Thymus (tissue), 11 donors: ENCODE measurements at regions not wholly inside any gene's neighbourhood (a gene's known extent, or its start where the extent isn't known, plus 50 kb on each side); places are given as distances from the start of the nearest gene placed in this dataset.

Experiments
- DNase-seq, 9 donors: peaks; one replicate each; pipeline ENCODE4 v3.0.0-alpha.2; 2013; ENCODE audit warnings: low spot score in 9 of 9, low read depth in 6 of 9, missing footprints in 1 of 9
- H3K27ac ChIP-seq, 2 donors: one replicate each; pipeline ENCODE4 v1.5.1; 2013; ENCODE audit warnings: control low read depth in 1 of 2, low read depth in 1 of 2, low read length in 1 of 2, mild to moderate bottlenecking in 1 of 2, moderate library complexity in 1 of 2
- H3K27me3 ChIP-seq, 2 donors: one replicate each; pipeline ENCODE4 v1.5.1; 2013; ENCODE audit warnings: low read length in 1 of 2; ENCODE audit not compliant: control insufficient read depth in 2 of 2, insufficient read depth in 1 of 2
- H3K36me3 ChIP-seq, 2 donors: one replicate each; pipeline ENCODE4 v1.5.1; 2013; ENCODE audit warnings: low read length in 1 of 2, mild to moderate bottlenecking in 1 of 2, moderate library complexity in 1 of 2; ENCODE audit not compliant: control insufficient read depth in 2 of 2, insufficient read depth in 2 of 2
- H3K4me1 ChIP-seq, 2 donors: one replicate each; pipeline ENCODE4 v1.5.1; 2013; ENCODE audit warnings: low read length in 2 of 2; ENCODE audit not compliant: control insufficient read depth in 2 of 2, insufficient read depth in 2 of 2
- H3K4me3 ChIP-seq, 2 donors: one replicate each; pipeline ENCODE4 v1.5.1; 2013; ENCODE audit warnings: low read length in 2 of 2, control low read depth in 1 of 2, mild to moderate bottlenecking in 1 of 2
- H3K9me3 ChIP-seq, 2 donors: one replicate each; pipeline ENCODE4 v1.5.1; 2013; ENCODE audit warnings: low read length in 1 of 2, mild to moderate bottlenecking in 1 of 2; ENCODE audit not compliant: control insufficient read depth in 2 of 2, insufficient read depth in 1 of 2
- WGBS: extraction: QIAGEN DNeasy Blood & Tissue Kit; methylation state at CpG from one replicate; pipeline ENCODE4 v1.1.7; 2013; 5-methylcytosine and 5-hydroxymethylcytosine counted together
- donor health status: healthy.

- DNase-seq = no peak
- Histone ChIP-seq H3K4me1 (peaks cover 2 to 19% of the 10 kb centered on the region in 2 donors), H3K4me3 (no peak overlapping the region), H3K36me3 (no peaks in the 10 kb centered on the region), H3K9me3 (peaks cover 0 to 1% of the 10 kb centered on the region in 2 donors), H3K27ac (no peak overlapping the region), H3K27me3 (no peaks in the 10 kb centered on the region)
- whole genome bisulfite sequencing = over 99% methylated on average over 7 of the region's 7 CpGs
Observed at GRCh38 chr6:110040716-110041115, 62.6 kb downstream of the GPR6 start.

DNA sequence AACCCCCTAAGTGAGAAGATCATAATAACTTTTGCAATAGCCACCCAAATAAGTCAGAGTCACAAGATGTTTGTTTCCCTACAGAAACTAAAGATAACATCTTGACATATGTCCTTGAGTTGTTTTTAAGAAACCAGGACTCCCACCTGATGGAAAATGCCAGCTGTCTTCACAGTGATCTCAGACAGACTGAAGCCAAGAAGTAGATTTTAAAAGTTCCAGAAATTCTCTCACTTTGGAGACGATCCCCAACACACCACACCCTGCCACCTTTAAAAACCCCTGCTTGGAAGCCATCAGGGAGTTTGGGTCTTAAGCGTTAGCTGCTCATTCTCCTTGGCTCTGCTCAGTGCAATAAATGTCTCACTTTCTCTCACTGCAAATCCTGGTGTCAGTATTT lies 63.0 kb downstream of the GPR6 start:
- Histone ChIP-seq H3K36me3 (no peaks in the 10 kb centered on the region), H3K27ac (no peak overlapping the region), H3K4me1 (peaks cover 2 to 19% of the 10 kb centered on the region in 2 donors), H3K4me3 (no peak overlapping the region), H3K27me3 (no peaks in the 10 kb centered on the region), H3K9me3 (peaks cover 0 to 3% of the 10 kb centered on the region in 2 donors)
- no peak for DNase-seq
- WGBS = 92% methylated on average over 2 of the region's 2 CpGs

GRCh38 chr6:110041830-110042229 lies 63.7 kb downstream of the GPR6 start:
- Histone ChIP-seq H3K27me3 (no peaks in the 10 kb centered on the region), H3K4me3 (no peak overlapping the region), H3K9me3 (peaks cover 0 to 3% of the 10 kb centered on the region in 2 donors), H3K4me1 (peaks cover 2 to 19% of the 10 kb centered on the region in 2 donors), H3K27ac (no peak overlapping the region), H3K36me3 (no peaks in the 10 kb centered on the region)
- no peak for DNase-seq
- WGBS = 96% methylated on average over 5 of the region's 5 CpGs

GRCh38 chr6:110042670-110043296 lies 64.7 kb downstream of the GPR6 start:
- DNase-seq = no peak
- Histone ChIP-seq H3K4me1 (peaks cover 2 to 19% of the 10 kb centered on the region in 2 donors), H3K27me3 (no peaks in the 10 kb centered on the region), H3K9me3 (peaks cover 0 to 3% of the 10 kb centered on the region in 2 donors), H3K4me3 (no peak overlapping the region), H3K27ac (no peak overlapping the region), H3K36me3 (no peaks in the 10 kb centered on the region)
- 98% methylated on average over 9 of the region's 9 CpGs for WGBS

- no peak for DNase-seq
- Histone ChIP-seq H3K27ac (no peak overlapping the region), H3K4me1 (peaks cover 2 to 19% of the 10 kb centered on the region in 2 donors), H3K36me3 (no peaks in the 10 kb centered on the region), H3K9me3 (peaks cover 0 to 3% of the 10 kb centered on the region in 2 donors), H3K4me3 (no peak overlapping the region), H3K27me3 (no peaks in the 10 kb centered on the region)
- WGBS = 70% methylated on average over 6 of the region's 6 CpGs
Observed at GRCh38 chr6:110043366-110043994, 65.4 kb downstream of the GPR6 start.

- Histone ChIP-seq H3K4me1 (peaks cover 2 to 19% of the 10 kb centered on the region in 2 donors), H3K27ac (no peak overlapping the region), H3K4me3 (no peak overlapping the region), H3K36me3 (no peaks in the 10 kb centered on the region), H3K27me3 (no peaks in the 10 kb centered on the region), H3K9me3 (peaks cover 0 to 3% of the 10 kb centered on the region in 2 donors)
- no peak for DNase-seq
- WGBS = 71% methylated on average over 6 of the region's 6 CpGs
Observed at GRCh38 chr6:110044096-110044495, 66.0 kb downstream of the GPR6 start.

DNA sequence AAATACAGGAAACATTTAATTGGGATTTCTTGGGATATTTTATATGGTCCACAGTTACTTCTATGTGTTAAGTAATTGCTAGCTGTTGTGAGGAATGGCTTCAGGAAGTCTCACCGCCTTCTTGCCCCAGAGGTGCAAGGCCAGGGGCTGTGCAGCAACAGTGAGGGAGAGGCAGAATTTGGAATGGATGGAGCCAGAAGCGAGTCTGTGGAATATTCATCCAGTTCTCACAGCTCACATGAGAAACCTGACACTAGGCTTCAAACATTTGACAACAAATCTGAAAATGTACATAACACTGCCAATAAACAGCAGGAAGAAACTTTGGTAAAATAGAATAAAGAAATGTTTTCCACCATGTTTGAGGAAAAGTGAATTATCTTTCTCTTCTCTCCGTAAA lies 66.5 kb downstream of the GPR6 start:
- H3K9me3 ChIP-seq = peaks cover 0 to 3% of the 10 kb centered on the region in 2 donors
- no peak overlapping the region for H3K4me3 ChIP-seq
- H3K4me1 ChIP-seq = peaks cover 0 to 15% of the 10 kb centered on the region in 2 donors
- no peak for DNase-seq
- H3K27ac ChIP-seq = no peak overlapping the region
- WGBS = 99% methylated on average over 3 of the region's 3 CpGs
- H3K27me3 ChIP-seq = no peaks in the 10 kb centered on the region
- H3K36me3 ChIP-seq = no peaks in the 10 kb centered on the region

DNA sequence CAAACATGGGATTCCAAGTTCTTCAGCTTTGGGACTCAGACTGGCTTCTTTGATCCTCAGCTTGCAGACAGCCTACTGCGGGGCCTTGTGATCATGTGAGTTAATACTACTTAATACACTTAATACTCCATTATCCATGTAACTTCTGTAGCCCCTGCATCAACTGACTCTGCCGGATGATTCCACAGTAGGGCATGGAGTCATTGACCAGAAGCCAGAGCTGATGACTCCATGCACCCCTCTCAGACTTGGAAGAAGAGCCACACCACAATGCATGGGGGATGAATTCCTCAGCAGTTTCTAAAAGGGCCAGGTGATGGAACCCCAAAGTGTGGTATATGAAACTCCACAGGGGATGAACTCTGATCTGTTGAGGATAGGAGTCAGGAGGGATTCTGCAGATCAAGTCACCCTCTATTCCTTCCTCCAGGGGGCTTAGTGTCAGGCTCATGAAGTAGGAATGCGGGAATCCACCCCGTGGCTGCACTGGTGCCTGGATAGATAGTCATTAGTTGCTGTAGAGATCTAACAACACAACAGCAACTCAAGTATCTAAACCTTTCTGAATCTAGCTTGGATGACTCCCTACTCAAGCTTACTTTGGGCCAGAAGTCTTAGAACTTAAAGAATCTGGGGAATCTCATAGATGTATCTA lies 70.2 kb downstream of the GPR6 start:
- Histone ChIP-seq H3K4me1 (no peaks in the 10 kb centered on the region), H3K27me3 (no peaks in the 10 kb centered on the region), H3K36me3 (no peaks in the 10 kb centered on the region), H3K27ac (no peak overlapping the region), H3K4me3 (no peak overlapping the region), H3K9me3 (peaks cover 0 to 3% of the 10 kb centered on the region in 2 donors)
- 97% methylated on average over 4 of the region's 4 CpGs for WGBS
- no peak for DNase-seq

- 77% methylated on average over 11 of the region's 11 CpGs for WGBS
Observed at GRCh38 chr6:110049696-110050439, 71.8 kb downstream of the GPR6 start.

More at GRCh38 chr6:110049696-110050439, 71.8 kb downstream of the GPR6 start:
- peaks cover 0 to 6% of the 10 kb centered on the region in 2 donors for H3K9me3 ChIP-seq
- H3K4me1 ChIP-seq = no peaks in the 10 kb centered on the region
- no peaks in the 10 kb centered on the region for H3K27me3 ChIP-seq
- H3K4me3 ChIP-seq = no peak overlapping the region
- H3K27ac ChIP-seq = no peak overlapping the region
- H3K36me3 ChIP-seq = no peaks in the 10 kb centered on the region
- DNase-seq = no peak
